H1 (cell line): ENCODE measurements at regions not wholly inside any gene's neighbourhood (a gene's known extent, or its start where the extent isn't known, plus 50 kb on each side); places are given as distances from the start of the nearest gene placed in this dataset.

Experiments
- CTCF ChIA-PET: fragments of 300-600 bp; sonication (Branson Sonifier 250); formaldehyde crosslinking; loops from one replicate; lab custom pipeline; 2021; ENCODE audit not compliant: partially characterized antibody; lab: Charles Lee
- POLR2A ChIA-PET: fragments of 300-600 bp; sonication (Branson Sonifier 250); formaldehyde crosslinking; loops from one replicate; lab custom pipeline; 2021; ENCODE audit warnings: inconsistent platforms; ENCODE audit not compliant: partially characterized antibody; lab: Charles Lee
- DNase-seq, 2 experiments: peaks; one replicate each; pipeline versions ENCODE4 v3.0.0 to v3.0.0-alpha.2; 2010 to 2022; ENCODE audit warnings: low spot score in 2 of 2, low read depth in 1 of 2, mixed read lengths in 1 of 2
- FAIRE-seq: peaks from 2 replicates; lab custom pipeline; 2011; peaks lifted over from hg19 to GRCh38; lab: Jason Lieb, UNC
- H2AFZ ChIP-seq: 2 replicates; pipeline ENCODE4 v1.8.1; 2012; ENCODE audit warnings: low read length, inconsistent platforms
- H2AK5ac ChIP-seq: 2 replicates; pipeline ENCODE4 v1.6.1; 2013; ENCODE audit warnings: low read depth, low read length
- H2BK120ac ChIP-seq: replicated peaks from 2 replicates; pipeline ENCODE3; 2013; ENCODE audit warnings: low read depth, low read length, inconsistent platforms
- H2BK12ac ChIP-seq: 2 replicates; pipeline ENCODE4 v1.6.1; 2013; ENCODE audit warnings: low read depth, low read length
- H2BK15ac ChIP-seq: 2 replicates; pipeline ENCODE4 v1.6.1; 2013; ENCODE audit warnings: low read length
- H2BK20ac ChIP-seq: 2 replicates; pipeline ENCODE4 v1.6.1; 2013; ENCODE audit warnings: low read length
- H2BK5ac ChIP-seq: 2 replicates; pipeline ENCODE4 v1.6.1; 2013; ENCODE audit warnings: low read depth, low read length
- H3K14ac ChIP-seq: 2 replicates; pipeline ENCODE4 v1.6.1; 2013; ENCODE audit warnings: inconsistent platforms; ENCODE audit not compliant: insufficient read length
- H3K18ac ChIP-seq: 2 replicates; pipeline ENCODE4 v1.6.1; 2013; ENCODE audit warnings: low read length; ENCODE audit errors: extremely low read depth
- H3K23ac ChIP-seq: 2 replicates; pipeline ENCODE4 v1.6.1; 2013; ENCODE audit warnings: inconsistent platforms; ENCODE audit not compliant: insufficient read length
- H3K23me2 ChIP-seq: 2 replicates; pipeline ENCODE4 v1.6.1; 2013; ENCODE audit warnings: low read depth, low read length
- H3K27ac ChIP-seq: 2 replicates; pipeline ENCODE4 v1.6.1; 2011; ENCODE audit warnings: low read depth, low read length, inconsistent platforms
- H3K27me3 ChIP-seq, 4 experiments: replicated peaks in 1 of 4; 1 replicate in 1 of 4; 2 replicates in 3 of 4; pipeline versions ENCODE4 v1.6.1 to v1.8.1; 2011 to 2013; ENCODE audit warnings: low read length in 3 of 4, mild to moderate bottlenecking in 3 of 4, inconsistent platforms in 2 of 4, mixed read lengths in 2 of 4, moderate library complexity in 1 of 4; ENCODE audit not compliant: control insufficient read depth in 3 of 4, insufficient read depth in 3 of 4; ENCODE audit errors: extremely low read depth in 1 of 4
- H3K36me3 ChIP-seq, 4 experiments: 2 replicates each; pipeline versions ENCODE4 v1.6.1 to v1.8.1; 2011 to 2013; ENCODE audit warnings: mild to moderate bottlenecking in 4 of 4, low read length in 3 of 4, moderate library complexity in 2 of 4, control low read depth in 1 of 4, inconsistent platforms in 1 of 4; ENCODE audit not compliant: insufficient read depth in 4 of 4, control insufficient read depth in 2 of 4
- H3K4ac ChIP-seq: replicated peaks from 2 replicates; pipeline ENCODE3; 2013; ENCODE audit warnings: low read length, low read depth, mixed read lengths, inconsistent platforms; ENCODE audit not compliant: insufficient read length
- H3K4me1 ChIP-seq, 4 experiments: replicated peaks in 1 of 4; 1 replicate in 1 of 4; 2 replicates in 3 of 4; pipeline versions ENCODE4 v1.6.1 to v1.8.1; 2011 to 2013; ENCODE audit warnings: low read length in 3 of 4, inconsistent platforms in 2 of 4, mixed read lengths in 1 of 4; ENCODE audit not compliant: insufficient read depth in 4 of 4, control insufficient read depth in 3 of 4
- H3K4me2 ChIP-seq, 2 experiments: 2 replicates each; pipeline versions ENCODE4 v1.6.1 to v1.8.1; 2011 to 2013; ENCODE audit warnings: low read depth in 2 of 2, low read length in 2 of 2, control low read depth in 1 of 2, inconsistent platforms in 1 of 2, mild to moderate bottlenecking in 1 of 2; ENCODE audit not compliant: insufficient read depth in 1 of 2
- H3K4me3 ChIP-seq, 4 experiments: fragments of 200-600, 300-600 bp in 1 of 4; sonication (generic), shearing (Covaris generic), sonication (Bioruptor Twin) in 1 of 4; 2 replicates each; pipeline versions ENCODE4 v1.5.1 to v1.8.1; 2011 to 2016; ENCODE audit warnings: low read length in 4 of 4, low read depth in 3 of 4, control low read depth in 2 of 4, inconsistent platforms in 2 of 4, mild to moderate bottlenecking in 2 of 4, mixed read lengths in 1 of 4, moderate library complexity in 1 of 4; ENCODE audit not compliant: insufficient read depth in 2 of 4; ENCODE audit errors: extremely low read depth in 1 of 4
- H3K56ac ChIP-seq: replicated peaks from 2 replicates; pipeline ENCODE3; 2013; ENCODE audit warnings: low read depth, mild to moderate bottlenecking, mixed read lengths, low read length, inconsistent platforms; ENCODE audit not compliant: insufficient read length
- H3K79me1 ChIP-seq: 2 replicates; pipeline ENCODE4 v1.6.1; 2013; ENCODE audit warnings: low read depth, low read length, control low read depth
- H3K79me2 ChIP-seq, 2 experiments: 2 replicates each; pipeline versions ENCODE4 v1.6.1 to v1.8.1; 2012 to 2013; ENCODE audit warnings: low read length in 2 of 2, mild to moderate bottlenecking in 2 of 2, inconsistent platforms in 1 of 2; ENCODE audit not compliant: insufficient read depth in 2 of 2, control insufficient read depth in 1 of 2
- H3K9ac ChIP-seq, 4 experiments: replicated peaks in 1 of 4; 1 replicate in 1 of 4; 2 replicates in 3 of 4; pipeline versions ENCODE4 v1.6.1 to v1.8.1; 2011 to 2013; ENCODE audit warnings: low read depth in 3 of 4, low read length in 3 of 4, control low read depth in 2 of 4, mild to moderate bottlenecking in 2 of 4, moderate library complexity in 2 of 4, inconsistent platforms in 1 of 4; ENCODE audit errors: extremely low read depth in 1 of 4
- H3K9me3 ChIP-seq, 2 experiments: 2 replicates each; pipeline versions ENCODE4 v1.6.1 to v1.8.1; 2012 to 2013; ENCODE audit warnings: mild to moderate bottlenecking in 2 of 2, moderate library complexity in 2 of 2, control low read depth in 1 of 2, inconsistent platforms in 1 of 2, low read depth in 1 of 2, low read length in 1 of 2, mixed read lengths in 1 of 2; ENCODE audit not compliant: insufficient read depth in 2 of 2
- H4K20me1 ChIP-seq, 2 experiments: replicated peaks in 1 of 2; 2 replicates each; pipeline versions ENCODE3 to v1.8.1; 2011 to 2013; ENCODE audit warnings: inconsistent platforms in 2 of 2, low read length in 2 of 2, mild to moderate bottlenecking in 1 of 2; ENCODE audit not compliant: insufficient read depth in 2 of 2, control insufficient read depth in 1 of 2
- H4K5ac ChIP-seq: 2 replicates; pipeline ENCODE4 v1.6.1; 2013; ENCODE audit warnings: low read length, low read depth, mixed read lengths, inconsistent platforms; ENCODE audit not compliant: insufficient read length
- H4K8ac ChIP-seq: 2 replicates; pipeline ENCODE4 v1.8.0; 2013; ENCODE audit warnings: mild to moderate bottlenecking, moderate library complexity, low read length, inconsistent platforms; ENCODE audit not compliant: insufficient read depth; ENCODE audit errors: extremely low read depth
- H4K91ac ChIP-seq: replicated peaks from 2 replicates; pipeline ENCODE3; 2013; ENCODE audit warnings: low read length, mixed read lengths, inconsistent platforms; ENCODE audit not compliant: insufficient read length
- HDAC6 ChIP-seq: IDR thresholded peaks from one replicate; pipeline ENCODE4 v1.7.1; 2012; ENCODE audit warnings: low read depth, mild to moderate bottlenecking, inconsistent platforms, low read length, moderate library complexity
- NRF1 ChIP-seq: IDR thresholded peaks from 2 replicates; pipeline ENCODE4 v1.6.1; 2011; ENCODE audit warnings: mild to moderate bottlenecking, low read depth, low read length, improper control_type of control experiment
- RNF2 ChIP-seq: fragments of 200-900, 300-1000 bp; sonication (generic); IDR thresholded peaks from 2 replicates; pipeline ENCODE4 v1.7.1; 2016; ENCODE audit warnings: borderline replicate concordance, low read depth, mild to moderate bottlenecking, antibody characterized with exemption, low read length; ENCODE audit not compliant: poor library complexity, severe bottlenecking; ENCODE audit errors: missing control alignments
- WGBS, 2 experiments: shearing (Covaris generic) in 1 of 2; methylation state at CpG; one replicate each; pipeline versions ENCODE4 v1.1.6 to v1.1.7; 2013 to 2015; ENCODE audit warnings: low lambda C conversion rate in 2 of 2, mixed read lengths in 2 of 2, inconsistent platforms in 1 of 2, low coverage in 1 of 2, missing lambda C conversion rate in 1 of 2; ENCODE audit not compliant: insufficient replicate concordance in 2 of 2, insufficient coverage in 1 of 2, insufficient read length in 1 of 2; ENCODE audit errors: extremely low coverage in 1 of 2, missing lambda C conversion rate in 1 of 2; 5-methylcytosine and 5-hydroxymethylcytosine counted together
- TF ChIP-seq, protein P1 (sequence below): IDR thresholded peaks from 2 replicates; pipeline ENCODE4 v1.6.1; 2011; ENCODE audit warnings: low read depth, mild to moderate bottlenecking, low read length; ENCODE audit not compliant: insufficient read depth
- TF ChIP-seq, protein P2 (sequence below): IDR thresholded peaks from 2 replicates; pipeline ENCODE4 v1.6.1; 2011; ENCODE audit warnings: low read length, improper control_type of control experiment

DNA sequence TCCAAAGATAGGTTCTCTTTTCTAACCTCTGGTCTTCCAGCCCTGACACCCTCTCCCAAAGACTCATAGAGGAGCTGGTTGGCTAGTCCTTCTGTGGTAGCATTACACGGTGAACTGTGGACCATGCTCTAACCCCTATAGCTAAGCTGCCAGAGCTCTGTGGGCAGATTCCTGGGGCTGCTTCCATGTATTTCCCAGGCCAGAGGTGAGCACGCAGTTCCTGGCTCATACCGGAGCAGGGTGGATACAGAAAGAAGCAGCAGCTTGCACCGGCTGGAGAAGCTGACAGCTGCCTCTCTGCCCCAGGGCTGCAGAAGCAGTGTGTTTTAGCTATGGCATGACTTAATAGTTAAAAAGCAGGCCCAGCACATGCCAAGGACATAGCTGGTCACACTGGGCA is 84.1 kb upstream of the FOXP4 start:
- no peak overlapping the region for H3K14ac ChIP-seq
- 92% methylated on average over 4 of the region's 4 CpGs; no CpG with 5 or more reads in 1 of the 2 experiments for WGBS, 2 experiments
- H3K23me2 ChIP-seq: peaks cover 3% of the 10 kb centered on the region; the same call in 1 of the 2 replicates
- H2BK12ac ChIP-seq: no peak overlapping the region
- H3K18ac ChIP-seq: no peak overlapping the region
- no peaks in the 10 kb centered on the region for H3K79me2 ChIP-seq
- no peaks in the 10 kb centered on the region for H3K36me3 ChIP-seq
- H3K4me2 ChIP-seq: no peak overlapping the region
- POLR2A ChIA-PET: interaction anchor here (0.6 to 1.5 kb wide), 3 partner anchors 8 to 11 kb away, joined by 3 to 4 read pairs (median 3); no protein-coding TSS in a partner anchor
- no peak overlapping the region for H4K91ac ChIP-seq
- H2BK5ac ChIP-seq: no peak overlapping the region
- DNase-seq: no peak
- no peak overlapping the region for H2AFZ ChIP-seq
- H3K4me1 ChIP-seq: peaks cover 2 to 18% (median 6%) of the 10 kb centered on the region in 4 experiments; a peak in 6 of 7 replicates
- no peak overlapping the region for H3K4me3 ChIP-seq
- H3K9ac ChIP-seq: no peak overlapping the region
- no peak overlapping the region for H2BK20ac ChIP-seq
- H4K5ac ChIP-seq: no peak overlapping the region
- no peaks in the 10 kb centered on the region for H4K20me1 ChIP-seq
- H3K27ac ChIP-seq: no peak overlapping the region
- CTCF ChIA-PET: interaction anchor here (0.8 to 19.6 kb wide), 18 partner anchors 11 to 222 kb away, joined by 3 to 239 read pairs (median 4); no protein-coding TSS in a partner anchor
- no peak overlapping the region; the same call in 1 of the 2 replicates for H2BK15ac ChIP-seq
- H2AK5ac ChIP-seq: no peak overlapping the region
- no peak overlapping the region for H3K23ac ChIP-seq
- H3K27me3 ChIP-seq: peaks cover 0 to 28% (median 14%) of the 10 kb centered on the region in 4 experiments; a peak in 6 of 7 replicates
- H3K56ac ChIP-seq: no peak overlapping the region
- no peaks in the 10 kb centered on the region for H3K9me3 ChIP-seq
- H3K79me1 ChIP-seq: no peaks in the 10 kb centered on the region
- TF ChIP-seq NRF1 (no peak), HDAC6 (no peak), RNF2 (no peak)
- TF ChIP-seq, protein P1, sequence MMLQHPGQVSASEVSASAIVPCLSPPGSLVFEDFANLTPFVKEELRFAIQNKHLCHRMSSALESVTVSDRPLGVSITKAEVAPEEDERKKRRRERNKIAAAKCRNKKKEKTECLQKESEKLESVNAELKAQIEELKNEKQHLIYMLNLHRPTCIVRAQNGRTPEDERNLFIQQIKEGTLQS: no peak
- TF ChIP-seq, protein P2, sequence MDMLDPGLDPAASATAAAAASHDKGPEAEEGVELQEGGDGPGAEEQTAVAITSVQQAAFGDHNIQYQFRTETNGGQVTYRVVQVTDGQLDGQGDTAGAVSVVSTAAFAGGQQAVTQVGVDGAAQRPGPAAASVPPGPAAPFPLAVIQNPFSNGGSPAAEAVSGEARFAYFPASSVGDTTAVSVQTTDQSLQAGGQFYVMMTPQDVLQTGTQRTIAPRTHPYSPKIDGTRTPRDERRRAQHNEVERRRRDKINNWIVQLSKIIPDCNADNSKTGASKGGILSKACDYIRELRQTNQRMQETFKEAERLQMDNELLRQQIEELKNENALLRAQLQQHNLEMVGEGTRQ: no peak
- no peak overlapping the region for H3K4ac ChIP-seq
- no peak for FAIRE-seq
- H4K8ac ChIP-seq: no peak overlapping the region
- no peak overlapping the region for H2BK120ac ChIP-seq
